ENCODE measurements at regions not wholly inside any gene's neighbourhood (a gene's known extent, or its start where the extent isn't known, plus 50 kb on each side); places are given as distances from the start of the nearest gene placed in this dataset.
"Not testable (repeated sequence)": the region's sequence is repeated elsewhere in the genome, so short reads cannot be mapped to it uniquely, and the experiment has no call there.

- DNase-seq: not testable (repeated sequence)
Measured at GRCh38 chr1:144021690-144022384, 50.1 kb upstream of the FAM72C start.
